IMR-90 (cell line): ENCODE measurements at regions not wholly inside any gene's neighbourhood (a gene's known extent, or its start where the extent isn't known, plus 50 kb on each side); places are given as distances from the start of the nearest gene placed in this dataset.

Experiments used
- ATAC-seq: fragments of 200-7000 bp; cut with Tn5 transposase; 2 replicates; pipeline ENCODE4 v1.9.1; 2020; ENCODE audit warnings: low read depth, mild to moderate bottlenecking, moderate library complexity
- BruUV-seq: library from RNA; stranded (reverse); fragments of 400-500 nt; replicated peaks from 2 replicates; lab custom pipeline; 2021; lab: Mats Ljungman, UMichigan
- CTCF ChIA-PET: fragments of 300-600 bp; formaldehyde crosslinking; extraction: SDS; loops from one replicate; lab custom pipeline; 2021; ENCODE audit warnings: antibody characterized with exemption; lab: Yijun Ruan, JAX
- POLR2A ChIA-PET: fragments of 300-600 bp; sonication (Branson Sonifier 250); formaldehyde crosslinking; loops from one replicate; lab custom pipeline; 2022; ENCODE audit warnings: antibody characterized with exemption; ENCODE audit not compliant: unreplicated experiment; lab: Charles Lee
- DNase-seq: peaks from one replicate; pipeline ENCODE4 v3.0.0; 2013
- H2AFZ ChIP-seq: replicated peaks from 2 replicates; pipeline ENCODE3; 2013; ENCODE audit warnings: low read length, mild to moderate bottlenecking; ENCODE audit not compliant: poor library complexity
- H2AK5ac ChIP-seq: 2 replicates; pipeline ENCODE4 v1.6.1; 2013; ENCODE audit warnings: low read depth, low read length, inconsistent platforms
- H2AK9ac ChIP-seq: replicated peaks from 2 replicates; pipeline ENCODE3; 2013; ENCODE audit warnings: mild to moderate bottlenecking, low read depth, low read length, moderate library complexity; ENCODE audit not compliant: poor library complexity
- H2BK120ac ChIP-seq: 2 replicates; pipeline ENCODE4 v1.6.1; 2013; ENCODE audit warnings: low read depth, low read length, inconsistent platforms
- H2BK15ac ChIP-seq: 3 replicates; pipeline ENCODE4 v1.6.1; 2013; ENCODE audit warnings: low read depth, low read length, inconsistent platforms
- H2BK20ac ChIP-seq: 2 replicates; pipeline ENCODE4 v1.6.1; 2013; ENCODE audit warnings: low read depth, mild to moderate bottlenecking, inconsistent platforms, low read length, moderate library complexity
- H2BK5ac ChIP-seq: 2 replicates; pipeline ENCODE4 v1.6.1; 2013; ENCODE audit warnings: mild to moderate bottlenecking, low read depth, low read length, inconsistent platforms; ENCODE audit not compliant: poor library complexity, severe bottlenecking
- H3K14ac ChIP-seq: replicated peaks from 2 replicates; pipeline ENCODE4 v1.6.1; 2013; ENCODE audit warnings: low read depth, low read length, inconsistent platforms
- H3K18ac ChIP-seq: 2 replicates; pipeline ENCODE4 v1.6.1; 2013; ENCODE audit warnings: low read depth, low read length, control low read depth
- H3K23ac ChIP-seq: 2 replicates; pipeline ENCODE4 v1.6.1; 2013; ENCODE audit warnings: low read depth, low read length, inconsistent platforms
- H3K27ac ChIP-seq: 2 replicates; pipeline ENCODE4 v1.5.1; 2013; ENCODE audit warnings: mild to moderate bottlenecking, control low read depth, low read length; ENCODE audit not compliant: insufficient read depth
- H3K27me3 ChIP-seq: 2 replicates; pipeline ENCODE4 v1.6.1; 2013; ENCODE audit warnings: low read length; ENCODE audit not compliant: control insufficient read depth, insufficient read depth
- H3K36me3 ChIP-seq: 2 replicates; pipeline ENCODE4 v1.6.1; 2013; ENCODE audit warnings: low read length, mixed read lengths; ENCODE audit not compliant: control insufficient read depth, insufficient read depth
- H3K4ac ChIP-seq: 2 replicates; pipeline ENCODE4 v1.6.1; 2013; ENCODE audit warnings: low read depth, low read length, inconsistent platforms
- H3K4me1 ChIP-seq: 2 replicates; pipeline ENCODE4 v1.6.1; 2013; ENCODE audit warnings: low read length, mixed read lengths; ENCODE audit not compliant: control insufficient read depth, insufficient read depth
- H3K4me2 ChIP-seq: 2 replicates; pipeline ENCODE4 v1.6.1; 2013; ENCODE audit warnings: low read depth, mild to moderate bottlenecking, control low read depth, low read length, moderate library complexity
- H3K4me3 ChIP-seq: 2 replicates; pipeline ENCODE4 v1.5.1; 2013; ENCODE audit warnings: low read depth, mild to moderate bottlenecking, control low read depth, low read length, moderate library complexity; ENCODE audit not compliant: insufficient read depth
- H3K56ac ChIP-seq: 2 replicates; pipeline ENCODE4 v1.6.1; 2013; ENCODE audit warnings: low read length, inconsistent platforms; ENCODE audit not compliant: insufficient read depth; ENCODE audit errors: extremely low read depth
- H3K79me1 ChIP-seq, 2 experiments: 2 replicates each; pipeline ENCODE4 v1.6.1; 2013; ENCODE audit warnings: low read length in 2 of 2, inconsistent platforms in 1 of 2, low read depth in 1 of 2
- H3K9ac ChIP-seq: 2 replicates; pipeline ENCODE4 v1.6.1; 2013; ENCODE audit warnings: low read depth, low read length, control low read depth
- H3K9me1 ChIP-seq: 2 replicates; pipeline ENCODE4 v1.6.1; 2013; ENCODE audit warnings: low read length, inconsistent platforms; ENCODE audit not compliant: insufficient read depth
- H3K9me3 ChIP-seq: 2 replicates; pipeline ENCODE4 v1.6.1; 2013; ENCODE audit warnings: low read length; ENCODE audit not compliant: control insufficient read depth, insufficient read depth
- H4K20me1 ChIP-seq: 2 replicates; pipeline ENCODE4 v1.6.1; 2013; ENCODE audit warnings: low read length, inconsistent platforms; ENCODE audit not compliant: insufficient read depth
- H4K5ac ChIP-seq: 2 replicates; pipeline ENCODE4 v1.6.1; 2013; ENCODE audit warnings: mild to moderate bottlenecking, low read depth, low read length, control low read depth
- H4K8ac ChIP-seq, 2 experiments: 2 replicates each; pipeline ENCODE4 v1.6.1; 2013; ENCODE audit warnings: low read depth in 2 of 2, low read length in 2 of 2, control low read depth in 1 of 2, inconsistent platforms in 1 of 2
- H4K91ac ChIP-seq: 2 replicates; pipeline ENCODE4 v1.6.1; 2013; ENCODE audit warnings: low read depth, low read length, inconsistent platforms; ENCODE audit not compliant: insufficient read depth
- WGBS, 2 experiments: methylation state at CpG; one replicate each; pipeline versions ENCODE4 v1.1.5 to v1.1.7; 2013; ENCODE audit warnings: missing lambda C conversion rate in 2 of 2; ENCODE audit not compliant: insufficient read length in 1 of 2; ENCODE audit errors: extremely low coverage in 2 of 2; 5-methylcytosine and 5-hydroxymethylcytosine counted together
- dilution Hi-C: fragments of 300-500 bp; cut with HindIII; formaldehyde crosslinking; loops from one replicate; pipeline ENCODE4 v1.14.3; 2018; ENCODE audit warnings: low sequenced_read_pairs; ENCODE audit not compliant: unreplicated experiment
- in situ Hi-C: fragments of 300-500 bp; cut with MboI; formaldehyde crosslinking; loops from 3 replicates; pipeline ENCODE4 v1.14.3; 2019; ENCODE audit warnings: low sequenced_read_pairs, inconsistent platforms, mixed read lengths
- intact Hi-C: fragments of 100-400 bp; cut with micrococcal nuclease; formaldehyde crosslinking; loops from 2 replicates; pipeline ENCODE4 v1.10.0; 2022
- TF ChIP-seq, protein P1 (sequence below): fragments of 150-350 bp; IDR thresholded peaks from 2 replicates; pipeline ENCODE4 v1.6.1; 2016; ENCODE audit warnings: low read depth, mild to moderate bottlenecking, low read length, moderate library complexity, borderline replicate concordance

DNA sequence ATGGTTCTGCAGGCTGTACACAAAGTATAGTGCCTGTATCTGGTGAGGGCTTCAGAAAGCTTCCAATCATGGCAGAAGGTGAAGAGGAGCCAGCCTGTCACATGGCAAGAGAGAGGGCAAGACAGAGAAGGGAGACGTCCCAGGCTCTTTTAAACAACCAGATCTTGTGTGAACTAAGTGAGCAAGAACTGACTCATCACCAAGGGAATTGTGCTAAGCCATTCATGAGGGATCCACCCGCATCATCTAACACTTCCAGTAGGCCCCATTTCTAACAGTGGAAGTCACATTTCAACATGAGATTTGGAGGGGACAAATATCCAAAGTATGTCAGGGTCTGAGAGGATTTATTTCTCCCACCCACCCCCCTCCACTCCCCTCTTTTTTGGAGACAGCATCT, 56.2 kb upstream of the ELAC2 start:
- Histone ChIP-seq H3K56ac (no peak overlapping the region), H3K36me3 (no peaks in the 10 kb centered on the region), H3K27me3 (peaks cover 1% of the 10 kb centered on the region; the same call in 1 of the 2 replicates), H3K9ac (no peak overlapping the region), H2AK5ac (no peak overlapping the region), H3K4ac (no peak overlapping the region), H4K91ac (no peak overlapping the region), H4K20me1 (no peaks in the 10 kb centered on the region), H3K4me1 (no peaks in the 10 kb centered on the region), H2BK15ac (no peak overlapping the region), H3K14ac (no peak overlapping the region), H3K79me1 (no peaks in the 10 kb centered on the region), H2BK120ac (no peak overlapping the region), H2AK9ac (no peak overlapping the region), H3K27ac (no peak overlapping the region), H3K9me1 (no peaks in the 10 kb centered on the region), H2AFZ (no peak overlapping the region), H3K9me3 (no peaks in the 10 kb centered on the region), H3K4me2 (no peak overlapping the region), H3K4me3 (no peak overlapping the region), H2BK5ac (no peak overlapping the region), H3K18ac (no peak overlapping the region), H3K23ac (no peak overlapping the region), H4K8ac (no peak overlapping the region), H2BK20ac (no peak overlapping the region), H4K5ac (no peak overlapping the region)
- in situ Hi-C loops, result no loop called here
- WGBS, 2 experiments, result no CpG with 5 or more reads among the region's 2 CpGs
- ATAC-seq (peak; percentile 62), DNase-seq (peak; percentile 43)
- intact Hi-C loops, result no loop called here
- dilution Hi-C loops, result no loop called here
- ChIA-PET POLR2A (no interaction called here), CTCF (no interaction called here)
- no TSS peak for BruUV-seq
- TF ChIP-seq, protein P1, sequence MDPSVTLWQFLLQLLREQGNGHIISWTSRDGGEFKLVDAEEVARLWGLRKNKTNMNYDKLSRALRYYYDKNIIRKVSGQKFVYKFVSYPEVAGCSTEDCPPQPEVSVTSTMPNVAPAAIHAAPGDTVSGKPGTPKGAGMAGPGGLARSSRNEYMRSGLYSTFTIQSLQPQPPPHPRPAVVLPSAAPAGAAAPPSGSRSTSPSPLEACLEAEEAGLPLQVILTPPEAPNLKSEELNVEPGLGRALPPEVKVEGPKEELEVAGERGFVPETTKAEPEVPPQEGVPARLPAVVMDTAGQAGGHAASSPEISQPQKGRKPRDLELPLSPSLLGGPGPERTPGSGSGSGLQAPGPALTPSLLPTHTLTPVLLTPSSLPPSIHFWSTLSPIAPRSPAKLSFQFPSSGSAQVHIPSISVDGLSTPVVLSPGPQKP, result no peak
